NOMO-1 treated with dmso at 0.1 percent for 144 hours (cell line): ENCODE measurements at regions not wholly inside any gene's neighbourhood (a gene's known extent, or its start where the extent isn't known, plus 50 kb on each side); places are given as distances from the start of the nearest gene placed in this dataset.
"Not testable (repeated sequence)": the region's sequence is repeated elsewhere in the genome, so short reads cannot be mapped to it uniquely, and the experiment has no call there.

Source experiments
- DNase-seq: peaks from one replicate; lab custom pipeline; 2025; ENCODE audit not compliant: unreplicated experiment; lab: John Stamatoyannopoulos, UW

DNA sequence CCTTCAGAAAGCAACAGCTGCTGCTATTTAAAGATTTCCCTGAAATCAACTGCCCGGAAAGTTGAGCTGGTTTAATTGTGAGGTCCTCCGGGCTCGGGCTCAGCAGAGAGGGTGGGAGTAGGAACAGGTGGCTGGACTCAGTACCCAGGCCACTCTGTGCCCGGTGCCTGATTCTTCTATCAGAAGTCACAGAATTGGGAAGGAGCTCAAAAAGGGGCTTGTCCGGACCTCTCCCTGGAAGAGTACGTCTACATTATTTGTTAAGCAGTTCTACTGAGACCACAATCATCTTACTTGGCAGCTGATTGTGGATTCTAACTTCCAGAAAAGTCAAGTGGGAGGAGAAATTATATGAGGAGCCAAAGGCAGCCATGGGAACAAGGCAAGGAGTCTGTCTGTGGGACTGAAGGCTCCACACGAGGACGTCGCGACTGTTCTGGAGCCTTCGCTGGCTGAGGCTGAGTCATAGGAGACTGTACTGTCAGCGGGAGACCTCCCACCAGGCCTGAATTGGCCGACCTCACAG is 91.7 kb upstream of the ANKRD10 start:
- no peak for DNase-seq

DNA sequence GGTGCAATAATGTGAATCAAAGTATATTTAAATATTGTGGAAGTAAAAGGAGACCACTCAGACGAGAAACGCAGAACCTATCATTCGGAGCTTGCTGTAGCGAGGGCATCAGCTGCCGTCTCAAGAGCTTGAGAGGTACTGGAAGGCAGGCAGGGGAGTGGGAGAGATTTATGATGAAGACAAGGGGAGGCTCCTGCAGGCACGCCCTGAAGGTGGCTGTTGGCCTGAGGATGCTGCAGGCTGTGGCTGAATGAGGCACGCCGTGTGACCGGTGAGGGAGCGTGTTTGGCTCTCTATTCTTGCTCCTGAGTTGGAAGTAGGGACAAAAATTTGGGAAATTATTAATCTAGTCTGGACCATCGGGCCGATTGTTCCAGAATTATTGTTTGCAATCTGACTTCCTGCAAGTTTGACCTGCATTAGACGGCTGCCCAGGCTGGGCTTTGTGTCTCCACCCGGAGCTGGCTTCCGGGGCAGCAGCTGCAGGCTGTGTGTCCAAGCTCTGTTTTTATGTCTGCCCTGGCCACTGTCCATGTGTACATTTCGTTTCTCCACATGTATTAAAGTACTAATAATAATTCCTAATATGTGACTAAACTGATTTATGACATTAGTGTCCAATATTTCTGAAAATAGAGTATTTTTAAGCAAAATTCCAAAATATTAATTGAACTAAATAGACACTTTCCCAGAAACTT is 91.1 kb upstream of the ANKRD10 start:
- DNase-seq = no peak

DNA sequence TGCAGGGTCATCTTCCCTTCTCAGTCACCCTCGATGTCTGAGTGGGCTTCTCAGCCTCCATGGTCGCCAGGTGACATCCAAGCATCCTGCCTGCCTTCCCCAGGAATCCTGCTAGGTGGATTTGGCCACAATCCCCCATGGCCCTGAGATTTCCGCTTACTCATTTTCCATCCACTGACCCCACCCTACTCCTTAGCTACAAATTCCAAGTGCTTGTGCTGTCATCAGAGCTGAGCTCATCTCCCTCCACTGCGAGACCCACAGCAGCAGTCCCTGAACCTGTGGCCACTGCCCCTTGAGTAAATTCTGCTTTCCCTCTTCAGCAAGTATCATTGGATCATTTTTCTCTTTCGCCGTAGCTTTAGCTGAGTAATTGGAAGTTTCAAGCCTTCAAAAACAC is 90.5 kb upstream of the ANKRD10 start:
- DNase-seq = no peak

DNA sequence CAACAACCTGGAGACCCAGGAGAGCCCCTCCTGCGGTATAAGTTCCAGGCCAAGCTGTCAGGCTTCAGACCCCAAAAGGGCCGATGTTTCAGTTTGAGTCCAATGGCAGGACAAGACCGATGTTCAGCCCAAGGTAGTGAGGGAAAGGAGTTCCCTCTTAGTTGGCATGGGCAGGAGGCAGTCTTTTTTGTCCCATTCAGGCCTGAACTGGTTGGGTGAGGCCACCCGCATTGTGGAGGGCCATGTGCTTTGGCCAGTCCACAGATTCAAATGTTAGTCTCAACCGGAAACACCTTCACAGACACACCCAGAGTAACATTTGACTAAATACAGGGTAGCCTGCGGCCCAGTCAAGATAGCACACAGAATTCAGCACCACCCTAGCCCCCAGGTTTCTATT is 89.6 kb upstream of the ANKRD10 start:
- no peak for DNase-seq

DNA sequence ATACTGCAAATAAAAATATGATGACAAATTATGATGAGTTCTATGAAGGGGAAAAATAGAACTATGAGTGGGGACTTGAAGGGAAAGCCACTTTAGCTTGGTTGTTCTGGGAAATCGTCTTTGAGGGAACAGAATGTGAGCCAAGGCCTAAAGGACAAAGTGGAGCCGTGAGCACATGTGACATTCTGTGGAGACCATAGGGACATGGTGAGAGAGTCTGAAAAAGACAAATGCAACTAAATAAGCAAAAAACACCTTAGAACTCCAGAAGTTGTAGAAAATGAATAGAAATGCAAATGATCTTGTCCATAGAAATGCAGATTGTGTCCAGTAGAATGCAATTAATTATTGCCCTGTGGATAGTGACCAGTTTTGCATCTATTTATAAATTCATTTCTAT is 86.8 kb upstream of the ANKRD10 start:
- DNase-seq = no peak

DNA sequence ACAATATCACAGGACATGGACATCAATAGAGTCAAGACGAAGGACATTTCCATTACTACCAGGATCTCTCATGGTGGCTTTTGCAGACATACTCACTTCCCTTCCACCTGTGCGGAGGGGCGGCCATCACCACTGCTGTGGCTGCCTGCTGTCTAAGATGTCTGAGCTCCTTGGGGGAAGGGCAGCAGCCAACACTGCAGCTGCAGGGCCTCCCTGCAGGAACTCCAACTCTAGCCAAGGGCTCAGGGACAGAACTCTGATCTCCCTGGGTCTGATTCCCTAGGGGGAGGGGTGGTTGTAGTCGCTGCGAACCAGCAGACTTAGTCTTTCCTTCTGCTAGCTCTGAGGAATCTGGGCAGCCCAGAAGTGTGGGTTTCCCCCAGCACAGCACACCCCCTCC is 78.9 kb upstream of the ANKRD10 start:
- DNase-seq = no peak

DNA sequence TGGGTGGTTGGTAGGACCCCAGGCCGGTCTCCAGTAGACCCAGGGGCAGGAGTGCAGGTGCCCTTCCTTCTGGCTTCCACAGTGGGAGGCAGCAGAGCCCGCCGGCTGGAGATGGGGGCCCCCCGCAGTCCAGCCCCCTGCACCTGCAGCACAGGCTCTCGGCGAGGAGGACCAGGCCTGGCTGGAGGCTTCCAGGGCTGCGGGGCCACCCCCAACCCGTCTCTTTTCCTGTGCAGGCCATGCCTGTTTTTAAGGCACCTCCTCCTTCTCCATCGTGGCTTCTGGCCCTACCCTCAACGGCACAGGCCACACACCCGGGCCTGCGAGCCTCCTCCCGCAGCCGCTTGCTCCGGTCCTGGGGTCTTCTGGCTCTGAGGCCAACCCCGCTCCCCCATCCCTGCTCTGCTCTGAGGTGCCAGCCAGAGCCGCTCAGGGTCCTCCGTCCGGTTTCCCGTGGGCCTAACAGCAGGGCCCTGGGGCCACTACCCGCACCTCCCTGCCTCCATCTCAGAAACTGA is 77.2 kb upstream of the ANKRD10 start:
- no peak for DNase-seq

DNA sequence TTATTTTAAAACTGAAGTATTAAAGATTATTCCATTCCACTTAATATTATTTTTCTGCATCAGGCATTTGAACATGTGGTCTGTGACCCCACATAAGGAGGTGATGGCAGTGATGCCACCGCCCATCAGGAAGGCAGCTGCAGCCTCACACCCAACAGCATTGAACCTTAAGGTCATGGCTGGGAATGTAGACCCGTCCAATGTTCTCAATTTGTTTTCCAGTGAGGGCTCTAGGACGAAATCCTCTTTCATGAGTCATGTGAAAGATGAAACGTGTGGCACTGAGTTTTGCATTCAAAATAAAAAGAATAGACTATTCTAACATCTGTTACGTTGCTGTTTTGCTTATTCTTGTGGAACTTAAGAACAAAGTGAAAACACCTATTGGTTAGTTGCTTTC is 74.5 kb upstream of the ANKRD10 start:
- no peak for DNase-seq

DNA sequence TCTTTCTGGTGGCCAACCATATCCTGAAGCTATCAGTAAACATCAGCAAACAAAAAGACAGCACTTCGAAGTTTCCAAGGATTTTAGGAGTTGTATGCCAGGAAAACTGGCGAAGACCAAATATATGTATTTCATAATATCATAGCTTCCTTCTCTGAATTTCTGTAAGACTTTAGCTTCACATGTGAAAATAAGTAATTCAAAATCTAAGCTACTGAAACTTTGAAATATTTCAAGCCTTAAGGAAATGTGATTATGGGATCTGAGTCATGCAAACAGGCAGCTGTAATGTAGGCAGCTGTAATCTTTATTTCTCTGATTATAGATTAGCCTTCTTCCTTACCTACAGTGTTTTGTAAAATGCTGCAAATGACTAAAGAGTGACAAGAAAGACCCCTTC is 70.7 kb upstream of the ANKRD10 start:
- DNase-seq = no peak

DNA sequence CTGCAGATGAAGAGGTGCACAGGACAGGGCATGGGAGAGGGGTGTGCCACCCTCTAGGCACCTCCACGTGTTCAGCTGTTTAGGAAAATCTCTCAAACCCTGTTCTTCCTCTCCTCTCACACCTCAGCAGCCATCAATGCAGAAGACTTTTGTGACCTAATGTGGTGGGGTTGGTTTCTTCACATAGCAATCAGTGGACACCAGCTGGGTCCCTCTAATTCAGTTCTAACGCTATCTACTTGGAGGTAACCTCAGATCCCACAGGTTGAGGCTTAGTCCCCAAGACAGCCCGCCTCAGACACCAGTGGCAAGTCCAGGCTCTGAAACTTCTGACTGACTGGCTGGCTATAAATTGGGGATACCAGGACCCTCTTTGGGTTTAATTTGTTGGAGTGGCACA is 69.9 kb upstream of the ANKRD10 start:
- DNase-seq = no peak

DNA sequence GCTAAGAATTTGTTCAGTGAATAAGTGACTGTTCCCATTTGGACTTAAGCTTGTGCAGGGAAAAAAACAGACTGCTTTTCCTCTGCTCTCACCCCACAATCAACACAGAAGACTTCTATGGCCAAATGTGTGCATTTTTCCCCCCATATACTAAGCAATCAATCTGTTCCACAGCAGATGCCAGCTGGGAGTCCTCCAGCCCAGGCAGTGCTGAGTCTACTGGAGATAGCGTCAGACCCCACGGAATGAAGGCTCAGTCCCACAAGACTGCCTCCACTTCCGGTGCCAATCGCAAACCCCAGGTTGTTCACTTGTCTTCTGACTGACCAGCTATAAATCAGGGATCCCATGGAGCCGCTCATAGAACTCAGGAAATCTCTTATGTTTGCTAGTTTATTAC is 69.5 kb upstream of the ANKRD10 start:
- DNase-seq = no peak

DNA sequence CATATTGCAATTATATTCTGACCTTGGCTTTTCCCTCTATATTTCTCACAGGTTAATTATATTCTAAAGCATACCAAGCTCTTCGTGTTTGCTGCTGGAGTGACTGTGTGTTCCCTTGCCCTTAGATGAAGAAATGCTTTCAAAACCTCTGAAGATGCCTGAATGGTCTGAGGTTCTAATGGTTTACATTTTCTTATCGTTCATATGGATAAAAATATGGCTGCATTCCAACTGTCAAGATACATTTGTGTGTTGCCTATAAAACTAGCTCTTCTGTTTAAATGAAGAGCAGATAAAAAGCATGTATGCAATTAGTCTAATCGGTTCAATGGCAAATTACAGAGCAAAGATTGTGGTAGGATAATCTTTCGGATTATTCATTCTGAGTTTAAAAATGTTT is 68.4 kb upstream of the ANKRD10 start:
- no peak for DNase-seq

DNA sequence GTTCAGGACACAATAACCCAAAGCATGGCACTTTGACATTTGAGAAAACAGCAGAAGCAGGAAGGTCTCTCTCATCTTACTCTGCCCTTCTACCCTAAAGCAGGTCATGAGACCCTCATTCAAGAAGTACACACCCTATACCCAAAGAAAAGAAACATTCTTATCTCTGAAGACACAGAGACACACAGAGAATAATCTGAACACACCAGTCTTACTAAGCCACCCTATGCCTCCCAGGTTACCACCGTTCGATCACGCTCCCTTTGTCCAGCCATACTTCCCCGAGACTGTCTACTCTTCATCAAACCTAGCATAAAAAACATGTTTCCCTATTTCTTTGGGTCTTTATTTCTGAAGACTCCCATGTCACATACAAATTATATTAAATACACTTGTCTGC is 66.5 kb upstream of the ANKRD10 start:
- DNase-seq = no peak

DNA sequence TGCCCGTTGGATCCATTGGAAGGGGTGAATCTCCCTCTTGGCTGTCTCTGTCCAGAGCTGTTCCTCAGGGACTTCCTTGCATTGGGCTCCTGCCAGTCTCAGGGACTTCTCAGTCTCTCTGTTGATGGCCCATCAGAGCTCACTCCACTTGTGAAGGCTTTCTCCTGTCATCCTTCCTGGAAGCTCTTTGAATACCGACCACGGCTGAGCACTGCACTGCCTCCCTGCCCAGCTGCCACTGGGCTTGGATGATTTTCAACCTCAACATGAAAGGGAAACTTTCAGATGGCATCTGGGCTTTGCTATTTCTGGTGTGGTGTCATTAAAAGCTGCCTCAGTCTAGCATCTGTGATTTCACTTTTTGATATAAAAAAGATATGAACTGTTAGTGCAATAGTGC is 66.1 kb upstream of the ANKRD10 start:
- no peak for DNase-seq

DNA sequence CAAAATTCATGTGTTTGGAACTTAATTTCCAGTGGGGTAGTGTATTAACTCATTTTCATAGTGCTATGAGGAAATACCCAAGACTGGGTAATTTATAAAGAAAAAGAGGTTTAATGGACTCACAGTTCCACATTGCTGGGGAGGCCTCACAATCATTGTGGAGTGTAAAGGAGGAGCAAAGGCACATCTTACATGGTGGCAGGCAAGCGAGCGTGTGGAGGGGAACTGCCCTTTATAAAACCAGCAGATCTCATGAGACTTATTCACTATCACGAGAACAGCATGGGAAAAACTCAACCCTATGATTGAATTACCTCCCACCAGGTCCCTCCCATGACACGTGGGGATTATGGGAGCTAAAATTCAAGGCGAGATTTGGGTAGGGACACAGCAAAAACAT is 64.3 kb upstream of the ANKRD10 start:
- not testable (repeated sequence) for DNase-seq

DNA sequence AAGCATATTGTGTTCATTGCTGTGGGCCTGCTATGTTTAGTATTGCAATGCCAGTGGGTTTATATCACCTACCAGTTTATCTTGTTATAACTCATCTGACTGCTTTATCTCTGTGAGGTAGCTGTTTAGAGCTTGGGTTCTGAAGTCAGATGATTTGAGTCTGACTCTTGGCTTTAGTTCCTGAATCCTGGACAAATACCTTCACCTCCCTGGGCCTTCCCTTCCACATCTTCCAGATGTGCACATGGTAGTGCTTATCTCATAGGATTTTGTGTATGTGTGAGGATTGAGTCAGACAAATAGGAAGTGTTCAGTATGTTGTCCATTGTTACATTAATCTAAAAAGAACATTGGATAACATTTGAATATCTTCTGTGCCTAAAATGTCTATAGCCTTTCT is 63.5 kb upstream of the ANKRD10 start:
- no peak for DNase-seq

DNA sequence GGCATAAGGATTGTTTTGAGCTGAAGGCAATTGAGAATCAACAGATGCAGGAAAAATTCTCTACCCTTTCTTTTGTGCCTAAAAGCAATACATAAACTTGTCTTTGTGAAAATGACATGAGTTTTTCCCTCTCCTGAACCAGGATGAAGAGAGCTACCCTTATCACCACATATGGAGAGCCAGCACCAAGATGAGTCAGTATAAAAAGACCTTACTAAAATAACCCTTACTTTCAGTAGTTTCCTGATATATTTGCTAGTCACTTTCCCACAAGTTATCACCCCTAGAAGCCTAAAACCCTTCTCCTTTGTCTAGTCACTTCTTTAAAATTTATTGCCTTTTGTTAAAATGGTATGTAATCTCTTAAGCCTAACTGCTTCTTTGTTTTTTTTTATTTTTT is 61.9 kb upstream of the ANKRD10 start:
- DNase-seq = no peak

DNA sequence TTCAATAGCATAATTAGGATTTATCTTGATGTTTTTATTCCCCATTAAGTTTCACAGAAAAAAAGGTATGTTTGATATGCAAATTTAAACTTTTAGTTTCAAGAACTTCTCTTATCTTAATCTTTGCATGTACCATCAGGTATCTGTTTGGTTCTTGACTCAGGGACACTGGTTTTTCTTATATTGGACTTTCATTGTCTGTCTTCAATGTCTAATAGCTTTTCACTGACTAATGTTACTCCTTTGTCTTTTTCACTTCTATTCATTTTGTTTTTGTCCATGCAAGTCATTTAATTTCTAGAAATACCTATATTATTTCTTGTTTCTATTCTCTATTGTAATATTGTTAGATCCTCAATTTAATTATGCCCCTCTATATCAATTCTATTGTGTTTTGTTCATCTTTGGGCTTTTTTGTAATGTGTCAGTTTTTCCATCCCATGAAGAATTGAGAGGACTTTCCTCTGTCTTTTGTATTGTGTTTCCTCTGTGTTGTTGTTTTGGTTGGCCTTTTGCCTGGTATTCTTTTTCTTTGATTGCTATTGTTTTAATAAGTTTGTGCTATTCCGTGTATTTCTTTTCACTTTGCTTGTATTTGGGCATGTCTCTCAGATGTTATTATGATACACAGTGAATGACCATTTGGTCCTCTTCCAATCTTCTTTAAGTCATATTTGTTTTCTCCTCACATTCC is 58.3 kb upstream of the ANKRD10 start:
- DNase-seq = no peak

DNA sequence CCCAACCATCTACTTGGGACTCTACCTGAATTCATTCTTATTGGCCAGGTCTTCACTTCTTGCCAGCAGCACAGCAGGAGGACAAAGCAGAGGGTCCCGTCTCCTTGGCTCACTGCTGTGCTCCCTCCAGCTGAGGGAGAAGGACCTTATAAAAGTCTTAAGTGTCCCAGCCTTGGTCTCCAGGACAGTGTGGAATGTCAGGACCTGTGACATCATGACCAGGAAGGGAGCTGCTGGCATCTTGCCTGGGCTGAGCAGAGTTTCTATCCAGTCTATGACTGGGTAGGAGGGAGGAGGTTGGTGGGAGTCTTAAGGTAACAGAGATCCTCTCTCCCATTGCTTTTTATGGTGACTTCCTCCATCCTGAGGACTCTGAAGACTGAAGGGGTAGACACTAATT is 56.6 kb upstream of the ANKRD10 start:
- no peak for DNase-seq

DNA sequence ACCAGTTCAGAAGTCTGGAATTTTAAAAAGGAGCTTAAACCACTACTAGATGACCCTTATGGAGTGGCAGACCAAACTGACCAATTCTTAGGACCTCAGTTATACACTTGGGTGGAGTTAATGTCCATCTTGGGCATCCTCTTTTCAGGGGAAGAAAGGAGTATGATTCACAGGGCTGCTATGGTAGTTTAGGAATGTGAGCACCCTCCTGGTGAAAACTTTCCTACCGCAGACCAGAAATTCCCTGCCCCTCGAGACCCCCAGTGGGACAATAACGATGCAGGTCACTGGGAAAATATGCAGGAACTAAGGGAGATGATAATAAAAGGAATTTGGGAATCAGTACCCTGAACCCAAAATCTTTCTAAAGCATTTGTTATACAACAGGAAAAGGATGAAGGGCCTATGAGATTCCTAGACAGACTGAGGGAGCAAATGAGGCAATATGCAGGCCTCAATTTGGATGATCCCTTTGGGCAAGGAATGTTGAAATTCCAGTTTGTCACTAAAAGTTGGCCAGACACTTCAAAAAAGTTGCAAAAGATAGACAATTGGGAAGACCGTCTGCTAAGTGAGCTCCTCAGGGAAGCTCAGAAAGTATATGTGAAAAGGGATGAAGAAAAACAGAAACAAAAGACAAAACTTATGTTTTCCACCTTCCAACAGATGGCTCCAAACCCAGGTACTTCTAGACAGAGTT is 52.4 kb upstream of the ANKRD10 start:
- not testable (repeated sequence) for DNase-seq

DNA sequence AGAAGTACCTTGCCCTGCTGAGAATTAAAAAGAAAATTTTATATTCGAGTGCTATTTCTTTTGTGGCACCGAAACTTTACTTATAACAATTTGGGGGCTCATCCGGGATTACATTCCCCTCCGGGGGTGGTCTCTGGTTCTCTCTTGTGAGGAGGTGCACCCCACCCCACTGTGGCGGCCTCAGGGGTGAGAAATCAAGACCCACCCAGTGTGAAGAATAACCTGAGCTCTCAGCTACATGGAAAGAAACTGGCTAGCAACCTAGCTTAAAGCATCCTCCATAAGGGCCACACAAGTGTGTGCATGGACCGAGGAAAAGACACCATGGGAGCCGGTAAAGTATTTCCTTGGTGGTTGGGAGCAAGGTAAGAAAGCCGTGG is 50.9 kb upstream of the ANKRD10 start:
- DNase-seq = no peak
